ENCODE measurements at regions not wholly inside any gene's neighbourhood (a gene's known extent, or its start where the extent isn't known, plus 50 kb on each side); places are given as distances from the start of the nearest gene placed in this dataset.

DNA sequence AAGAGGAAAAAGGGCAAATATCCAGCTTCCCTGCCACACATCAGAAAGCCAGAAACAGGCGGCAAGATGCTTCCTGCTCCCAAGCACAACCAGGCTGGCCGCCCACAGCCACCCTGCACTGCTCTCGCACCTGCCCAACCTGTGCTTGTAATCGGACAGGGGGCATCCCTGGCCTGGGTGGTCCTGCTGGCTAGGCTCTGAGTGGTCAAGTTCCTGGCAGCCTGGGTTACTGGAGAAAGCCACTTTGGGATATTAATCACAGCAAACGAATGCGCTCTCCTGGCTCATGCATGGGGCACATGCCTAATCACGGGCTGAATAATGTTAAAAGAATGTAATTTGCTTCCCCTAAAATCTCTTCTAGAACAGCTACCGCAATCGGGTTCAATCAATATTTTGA lies 442.4 kb downstream of the MCTP2 start:
- no peaks in the 10 kb centered on the region for H3K4me1 ChIP-seq (ENCODE audit: insufficient read depth, low read length)
- no peak overlapping the region for H2AFZ ChIP-seq (ENCODE audit: low read depth, low read length)

DNA sequence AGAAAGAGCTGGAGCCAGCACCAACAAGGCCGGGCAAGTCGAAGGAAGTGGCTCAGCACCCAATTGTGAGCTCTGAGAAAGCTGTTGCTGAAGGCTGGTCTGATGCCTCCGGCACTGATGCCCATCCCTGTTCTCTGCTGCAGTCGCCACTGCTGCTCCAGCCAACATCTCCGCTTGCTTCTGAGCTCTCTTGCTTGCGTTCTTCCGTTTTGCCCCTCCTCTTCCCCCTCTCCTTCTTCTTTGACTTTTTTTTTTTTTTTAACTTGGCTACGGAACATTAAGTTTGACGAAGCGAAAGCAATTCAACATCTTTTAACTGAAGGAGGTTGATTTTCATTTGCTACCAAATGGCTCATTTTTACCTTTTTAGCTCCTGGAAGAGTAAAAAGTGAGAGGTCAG lies 442.9 kb downstream of the MCTP2 start:
- DNase-seq: no peak
- Histone ChIP-seq H3K4me2 (ENCODE audit: insufficient read depth, low read length) (no peak overlapping the region), H3K4me1 (ENCODE audit: insufficient read depth, low read length) (no peaks in the 10 kb centered on the region), H3K36me3 (ENCODE audit: insufficient read depth, low read length) (no peaks in the 10 kb centered on the region), H3K4me3 (ENCODE audit: low read depth in 1 of 2, low read length in 2 of 2) (no peak overlapping the region), H2AFZ (ENCODE audit: low read depth, low read length) (no peak overlapping the region), H3K27me3 (ENCODE audit: insufficient read depth, low read length, poor library complexity) (peaks cover 21% of the 10 kb centered on the region), H3K27ac (ENCODE audit: low read length) (no peak overlapping the region), H4K20me1 (ENCODE audit: insufficient read depth, low read length) (no peaks in the 10 kb centered on the region), H3K9ac (ENCODE audit: low read depth, low read length) (no peak overlapping the region), H3K9me3 (ENCODE audit: insufficient read depth, low read length, severe bottlenecking) (no peaks in the 10 kb centered on the region), H3K79me2 (ENCODE audit: insufficient read depth, low read length) (no peaks in the 10 kb centered on the region)
- no peak for TF ChIP-seq EZH2 (IDR thresholded peaks at IDR 0.05; ENCODE audit: borderline replicate concordance, low read depth, low read length, severe bottlenecking)
- ATAC-seq (ENCODE audit: insufficient read depth, low read depth): no peak

More for the DNA sequence above, 442.4 kb downstream of the MCTP2 start:
- H4K20me1 ChIP-seq (ENCODE audit: insufficient read depth, low read length): no peaks in the 10 kb centered on the region
- TF ChIP-seq EZH2 (IDR thresholded peaks at IDR 0.05; ENCODE audit: borderline replicate concordance, low read depth, low read length, severe bottlenecking): no peak
- TF ChIP-seq, protein P1, sequence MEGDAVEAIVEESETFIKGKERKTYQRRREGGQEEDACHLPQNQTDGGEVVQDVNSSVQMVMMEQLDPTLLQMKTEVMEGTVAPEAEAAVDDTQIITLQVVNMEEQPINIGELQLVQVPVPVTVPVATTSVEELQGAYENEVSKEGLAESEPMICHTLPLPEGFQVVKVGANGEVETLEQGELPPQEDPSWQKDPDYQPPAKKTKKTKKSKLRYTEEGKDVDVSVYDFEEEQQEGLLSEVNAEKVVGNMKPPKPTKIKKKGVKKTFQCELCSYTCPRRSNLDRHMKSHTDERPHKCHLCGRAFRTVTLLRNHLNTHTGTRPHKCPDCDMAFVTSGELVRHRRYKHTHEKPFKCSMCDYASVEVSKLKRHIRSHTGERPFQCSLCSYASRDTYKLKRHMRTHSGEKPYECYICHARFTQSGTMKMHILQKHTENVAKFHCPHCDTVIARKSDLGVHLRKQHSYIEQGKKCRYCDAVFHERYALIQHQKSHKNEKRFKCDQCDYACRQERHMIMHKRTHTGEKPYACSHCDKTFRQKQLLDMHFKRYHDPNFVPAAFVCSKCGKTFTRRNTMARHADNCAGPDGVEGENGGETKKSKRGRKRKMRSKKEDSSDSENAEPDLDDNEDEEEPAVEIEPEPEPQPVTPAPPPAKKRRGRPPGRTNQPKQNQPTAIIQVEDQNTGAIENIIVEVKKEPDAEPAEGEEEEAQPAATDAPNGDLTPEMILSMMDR (IDR thresholded peaks at IDR 0.05; ENCODE audit: borderline replicate concordance, extremely low read depth, low read length, poor library complexity, severe bottlenecking): no peak
- H3K27me3 ChIP-seq (ENCODE audit: insufficient read depth, low read length, poor library complexity): peaks cover 21% of the 10 kb centered on the region
- H3K4me2 ChIP-seq (ENCODE audit: insufficient read depth, low read length): no peak overlapping the region
- no peaks in the 10 kb centered on the region for H3K79me2 ChIP-seq (ENCODE audit: insufficient read depth, low read length)
- H3K36me3 ChIP-seq (ENCODE audit: insufficient read depth, low read length): no peaks in the 10 kb centered on the region
- H3K9ac ChIP-seq (ENCODE audit: low read depth, low read length): no peak overlapping the region
- ATAC-seq (ENCODE audit: insufficient read depth, low read depth) (no peak), DNase-seq (no peak)
- H3K9me3 ChIP-seq (ENCODE audit: insufficient read depth, low read length, severe bottlenecking): no peaks in the 10 kb centered on the region
- H3K4me3 ChIP-seq (ENCODE audit: low read depth in 1 of 2, low read length in 2 of 2): no peak overlapping the region
- H3K27ac ChIP-seq (ENCODE audit: low read length): no peak overlapping the region

DNA sequence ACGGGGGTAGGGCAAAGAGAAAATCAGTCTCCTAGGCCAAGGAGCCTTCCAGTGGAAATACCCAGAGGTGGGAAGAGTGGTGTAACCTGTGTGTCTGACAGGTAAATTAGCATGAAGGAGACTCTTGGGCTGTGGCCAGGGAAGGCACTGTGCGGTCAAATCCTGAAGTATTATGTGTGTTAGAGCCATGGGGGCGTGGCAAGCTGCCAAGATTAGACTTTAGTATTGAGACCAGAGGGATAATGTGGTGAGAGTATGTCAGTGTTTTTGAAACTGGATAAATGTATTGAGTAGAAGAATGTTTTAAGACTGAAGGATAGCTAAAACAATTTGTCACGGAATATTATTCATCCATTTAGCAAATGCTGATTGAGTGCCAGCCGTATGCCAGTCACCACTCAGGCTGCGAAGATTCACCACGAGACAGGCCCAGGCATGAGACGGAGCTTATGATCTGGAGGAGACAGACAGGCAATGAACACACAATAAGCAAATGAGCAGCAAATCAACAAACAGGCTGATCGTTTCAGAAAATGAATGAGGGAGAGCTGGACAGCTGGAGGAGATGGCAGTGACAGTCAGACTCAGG lies 445.9 kb downstream of the MCTP2 start:
- Histone ChIP-seq H3K4me1 (ENCODE audit: insufficient read depth, low read length) (no peaks in the 10 kb centered on the region), H3K79me2 (ENCODE audit: insufficient read depth, low read length) (no peaks in the 10 kb centered on the region), H3K9ac (ENCODE audit: low read depth, low read length) (no peak overlapping the region), H2AFZ (ENCODE audit: low read depth, low read length) (no peak overlapping the region), H3K4me2 (ENCODE audit: insufficient read depth, low read length) (no peak overlapping the region), H3K36me3 (ENCODE audit: insufficient read depth, low read length) (no peaks in the 10 kb centered on the region), H3K4me3 (ENCODE audit: low read depth in 1 of 2, low read length in 2 of 2) (no peak overlapping the region), H4K20me1 (ENCODE audit: insufficient read depth, low read length) (no peaks in the 10 kb centered on the region), H3K27me3 (ENCODE audit: insufficient read depth, low read length, poor library complexity) (peaks cover 22% of the 10 kb centered on the region), H3K9me3 (ENCODE audit: insufficient read depth, low read length, severe bottlenecking) (no peaks in the 10 kb centered on the region), H3K27ac (ENCODE audit: low read length) (no peak overlapping the region)
- ATAC-seq (ENCODE audit: insufficient read depth, low read depth) (no peak), DNase-seq (no peak)
- TF ChIP-seq EZH2 (IDR thresholded peaks at IDR 0.05; ENCODE audit: borderline replicate concordance, low read depth, low read length, severe bottlenecking): no peak
- TF ChIP-seq, protein P1 (IDR thresholded peaks at IDR 0.05; ENCODE audit: borderline replicate concordance, extremely low read depth, low read length, poor library complexity, severe bottlenecking): no peak

DNA sequence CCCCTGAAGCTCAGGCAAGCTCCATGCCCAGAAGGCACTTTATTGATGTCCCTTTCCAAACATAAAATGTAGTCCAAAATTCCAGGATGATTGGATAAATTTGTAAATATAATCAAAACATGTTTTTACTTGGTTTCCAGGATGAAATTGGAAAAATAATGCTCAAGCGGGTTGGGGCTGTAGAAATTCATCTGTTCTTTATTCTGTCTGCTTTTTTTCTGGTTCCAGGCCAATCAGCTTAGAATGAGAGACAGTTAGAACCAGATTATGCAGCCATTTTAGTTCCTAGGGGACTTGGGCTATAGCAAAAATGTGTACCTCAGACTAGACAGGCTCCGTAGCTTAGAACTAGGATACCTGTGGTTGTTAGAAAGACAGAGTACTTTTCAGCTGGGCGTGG lies 450.8 kb downstream of the MCTP2 start:
- no peak for DNase-seq
- no peak overlapping the region for H3K4me2 ChIP-seq (ENCODE audit: insufficient read depth, low read length)
- H3K36me3 ChIP-seq (ENCODE audit: insufficient read depth, low read length): no peaks in the 10 kb centered on the region

More for the DNA sequence above, 450.8 kb downstream of the MCTP2 start:
- ATAC-seq (ENCODE audit: insufficient read depth, low read depth): no peak
- no peaks in the 10 kb centered on the region for H3K4me1 ChIP-seq (ENCODE audit: insufficient read depth, low read length)
- H3K9me3 ChIP-seq (ENCODE audit: insufficient read depth, low read length, severe bottlenecking): no peaks in the 10 kb centered on the region
- H3K4me3 ChIP-seq (ENCODE audit: low read depth in 1 of 2, low read length in 2 of 2): no peak overlapping the region
- no peaks in the 10 kb centered on the region for H4K20me1 ChIP-seq (ENCODE audit: insufficient read depth, low read length)
- no peak overlapping the region for H3K27ac ChIP-seq (ENCODE audit: low read length)
- H2AFZ ChIP-seq (ENCODE audit: low read depth, low read length): no peak overlapping the region
- peaks cover 8% of the 10 kb centered on the region for H3K27me3 ChIP-seq (ENCODE audit: insufficient read depth, low read length, poor library complexity)
- no peak overlapping the region for H3K9ac ChIP-seq (ENCODE audit: low read depth, low read length)
- no peak for TF ChIP-seq EZH2 (IDR thresholded peaks at IDR 0.05; ENCODE audit: borderline replicate concordance, low read depth, low read length, severe bottlenecking)
- no peaks in the 10 kb centered on the region for H3K79me2 ChIP-seq (ENCODE audit: insufficient read depth, low read length)
